GM19397 (cell line): ENCODE measurements at regions not wholly inside any gene's neighbourhood (a gene's known extent, or its start where the extent isn't known, plus 50 kb on each side); places are given as distances from the start of the nearest gene placed in this dataset.
"Not testable (repeated sequence)": the region's sequence is repeated elsewhere in the genome, so short reads cannot be mapped to it uniquely, and the experiment has no call there.

Experiments used
- ATAC-seq: cut with Tn5 transposase; IDR thresholded peaks from one replicate; pipeline ENCODE4 v1.9.1; 2021; ENCODE audit warnings: mild to moderate bottlenecking, moderate library complexity; ENCODE audit not compliant: unreplicated experiment

GRCh38 chr21:16455526-16455925 lies 725.7 kb downstream of the USP25 start:
- no peak for ATAC-seq

GRCh38 chr21:16455978-16456377 lies 726.2 kb downstream of the USP25 start:
- no peak for ATAC-seq

GRCh38 chr21:16457498-16457897 lies 727.7 kb downstream of the USP25 start:
- ATAC-seq: no peak

- no peak for ATAC-seq
Observed at GRCh38 chr21:16460936-16461335, 731.2 kb downstream of the USP25 start.

- not testable (repeated sequence) for ATAC-seq
Observed at GRCh38 chr21:16464211-16464889, 734.6 kb downstream of the USP25 start.

- ATAC-seq: no peak
Observed at GRCh38 chr21:16468184-16468583, 738.4 kb downstream of the USP25 start.

GRCh38 chr21:16473988-16474387 lies 744.2 kb downstream of the USP25 start:
- ATAC-seq: no peak

- ATAC-seq: no peak
Observed at GRCh38 chr21:16476056-16476825, 746.5 kb downstream of the USP25 start.

- no peak for ATAC-seq
Observed at GRCh38 chr21:16488042-16488441, 758.3 kb downstream of the USP25 start.

- ATAC-seq: no peak
Observed at GRCh38 chr21:16492356-16492755, 762.6 kb downstream of the USP25 start.

- no peak for ATAC-seq
Observed at GRCh38 chr21:16492892-16493291, 763.1 kb downstream of the USP25 start.

- no peak for ATAC-seq
Observed at GRCh38 chr21:16496609-16497008, 766.8 kb downstream of the USP25 start.

GRCh38 chr21:16500271-16500670 lies 770.5 kb downstream of the USP25 start:
- no peak for ATAC-seq

- no peak for ATAC-seq
Observed at GRCh38 chr21:16502273-16502672, 772.5 kb downstream of the USP25 start.

- no peak for ATAC-seq
Observed at GRCh38 chr21:16502897-16503296, 773.1 kb downstream of the USP25 start.

GRCh38 chr21:16504281-16504680 lies 774.5 kb downstream of the USP25 start:
- no peak for ATAC-seq

- no peak for ATAC-seq
Observed at GRCh38 chr21:16504766-16505165, 775.0 kb downstream of the USP25 start.

- no peak for ATAC-seq
Observed at GRCh38 chr21:16509476-16509875, 779.7 kb downstream of the USP25 start.

- ATAC-seq: no peak
Observed at GRCh38 chr21:16514316-16514715, 784.5 kb downstream of the USP25 start.

GRCh38 chr21:16517383-16517782 lies 787.6 kb downstream of the USP25 start:
- no peak for ATAC-seq

GRCh38 chr21:16519036-16519435 lies 789.3 kb downstream of the USP25 start:
- ATAC-seq: no peak

GRCh38 chr21:16519644-16520043 lies 789.9 kb downstream of the USP25 start:
- ATAC-seq: no peak
